DOHH2 (cell line): ENCODE measurements at regions not wholly inside any gene's neighbourhood (a gene's known extent, or its start where the extent isn't known, plus 50 kb on each side); places are given as distances from the start of the nearest gene placed in this dataset.
"Not testable (repeated sequence)": the region's sequence is repeated elsewhere in the genome, so short reads cannot be mapped to it uniquely, and the experiment has no call there.

Experiments
- H3F3A ChIP-seq: fragments of 200-600 bp; sonication (generic), shearing (Covaris generic); 2 replicates; pipeline ENCODE4 v1.6.0; 2016; ENCODE audit warnings: antibody characterized with exemption, mild to moderate bottlenecking; ENCODE audit not compliant: control insufficient read depth, insufficient read depth
- H3K27ac ChIP-seq: fragments of 200-600 bp; sonication (generic); 2 replicates; pipeline ENCODE4 v1.5.1; 2014; ENCODE audit warnings: low read depth, mild to moderate bottlenecking, low read length, moderate library complexity
- H3K27me3 ChIP-seq: fragments of 200-600 bp; sonication (generic); 2 replicates; pipeline ENCODE4 v1.6.1; 2014; ENCODE audit warnings: mild to moderate bottlenecking, low read length, mixed read lengths; ENCODE audit not compliant: control insufficient read depth
- H3K36me3 ChIP-seq: fragments of 200-600 bp; sonication (generic); 2 replicates; pipeline ENCODE4 v1.6.1; 2014; ENCODE audit warnings: mild to moderate bottlenecking, low read length, moderate library complexity, mixed read lengths; ENCODE audit not compliant: control insufficient read depth
- H3K4me1 ChIP-seq: fragments of 200-600 bp; sonication (generic); 2 replicates; pipeline ENCODE4 v1.6.1; 2014; ENCODE audit warnings: mild to moderate bottlenecking, low read length, mixed read lengths; ENCODE audit not compliant: control insufficient read depth
- H3K4me2 ChIP-seq: fragments of 200-600 bp; sonication (generic); 2 replicates; pipeline ENCODE4 v1.6.0; 2014; ENCODE audit warnings: mild to moderate bottlenecking, low read length, moderate library complexity
- H3K4me3 ChIP-seq: fragments of 200-600 bp; sonication (generic); 2 replicates; pipeline ENCODE4 v1.5.1; 2014; ENCODE audit warnings: mild to moderate bottlenecking, low read length, mixed read lengths
- H3K79me2 ChIP-seq: fragments of 200-600 bp; sonication (generic); 2 replicates; pipeline ENCODE4 v1.6.1; 2014; ENCODE audit warnings: mild to moderate bottlenecking, low read length, mixed read lengths; ENCODE audit not compliant: control insufficient read depth
- H3K9me2 ChIP-seq: fragments of 200-600 bp; sonication (generic); replicated peaks from 2 replicates; pipeline ENCODE4 v1.6.1; 2014; ENCODE audit warnings: mild to moderate bottlenecking, low read length, mixed read lengths; ENCODE audit not compliant: control insufficient read depth
- H3K9me3 ChIP-seq: fragments of 200-600 bp; sonication (generic); 2 replicates; pipeline ENCODE4 v1.6.1; 2014; ENCODE audit warnings: antibody characterized with exemption, low read length, mixed read lengths; ENCODE audit not compliant: control insufficient read depth, insufficient read depth
- H4K20me1 ChIP-seq: fragments of 200-600 bp; sonication (generic); 2 replicates; pipeline ENCODE4 v1.6.0; 2014; ENCODE audit warnings: low read depth, mild to moderate bottlenecking, antibody characterized with exemption, low read length, moderate library complexity; ENCODE audit not compliant: control insufficient read depth, insufficient read depth
- CTCF ChIP-seq: fragments of 200-600 bp; sonication (generic); IDR thresholded peaks from one replicate; pipeline ENCODE4 v1.5.1; 2014; ENCODE audit warnings: antibody characterized with exemption, mild to moderate bottlenecking, low read depth, low read length; ENCODE audit not compliant: poor library complexity, severe bottlenecking
- EZH2phosphoT487 ChIP-seq: fragments of 200-600 bp; sonication (generic); IDR thresholded peaks from 2 replicates; pipeline ENCODE4 v1.6.1; 2017; ENCODE audit warnings: borderline replicate concordance, mild to moderate bottlenecking, antibody characterized with exemption, low read length, moderate library complexity, mixed read lengths

- no peaks in the 10 kb centered on the region for H3K4me1 ChIP-seq
- H3K36me3 ChIP-seq: peaks cover 5% of the 10 kb centered on the region
- TF ChIP-seq EZH2phosphoT487: no peak
- TF ChIP-seq CTCF: no peak
- no peak overlapping the region for H3K27ac ChIP-seq
- H3K4me2 ChIP-seq: no peak overlapping the region
- no peaks in the 10 kb centered on the region; the same call in 1 of the 2 replicates for H3K79me2 ChIP-seq
- H4K20me1 ChIP-seq: no peaks in the 10 kb centered on the region
- H3F3A ChIP-seq: no peaks in the 10 kb centered on the region
- H3K27me3 ChIP-seq: no peaks in the 10 kb centered on the region
- no peaks in the 10 kb centered on the region for H3K9me3 ChIP-seq
- no peaks in the 10 kb centered on the region for H3K9me2 ChIP-seq
- H3K4me3 ChIP-seq: no peak overlapping the region
Observed at GRCh38 chr1:832136-832535, 91.6 kb upstream of the SAMD11 start.

GRCh38 chr1:833226-833625 lies 90.5 kb upstream of the SAMD11 start:
- not testable (repeated sequence) for H3K9me2 ChIP-seq, H3K9me3 ChIP-seq, H3K79me2 ChIP-seq, H4K20me1 ChIP-seq, H3K36me3 ChIP-seq, H3K27me3 ChIP-seq, H3K4me2 ChIP-seq, H3K4me3 ChIP-seq, H3K4me1 ChIP-seq, H3F3A ChIP-seq, H3K27ac ChIP-seq

- H3K27me3 ChIP-seq, H3K4me1 ChIP-seq, H4K20me1 ChIP-seq, H3K4me2 ChIP-seq, H3F3A ChIP-seq, H3K9me3 ChIP-seq, H3K9me2 ChIP-seq, H3K36me3 ChIP-seq, H3K79me2 ChIP-seq, H3K4me3 ChIP-seq, H3K27ac ChIP-seq: not testable (repeated sequence)
Observed at GRCh38 chr1:835509-835908, 88.2 kb upstream of the SAMD11 start.

- H3K4me1 ChIP-seq, H3K27ac ChIP-seq, H3K9me2 ChIP-seq, H3K79me2 ChIP-seq, H3K27me3 ChIP-seq, H3F3A ChIP-seq, H3K36me3 ChIP-seq, H4K20me1 ChIP-seq, H3K9me3 ChIP-seq, H3K4me3 ChIP-seq, H3K4me2 ChIP-seq: not testable (repeated sequence)
Observed at GRCh38 chr1:837601-838000, 86.1 kb upstream of the SAMD11 start.

- not testable (repeated sequence) for H3K4me1 ChIP-seq, H3K36me3 ChIP-seq, H3K9me3 ChIP-seq, H4K20me1 ChIP-seq, H3K4me3 ChIP-seq, H3K27me3 ChIP-seq, H3K4me2 ChIP-seq, H3K9me2 ChIP-seq, H3F3A ChIP-seq, H3K27ac ChIP-seq, H3K79me2 ChIP-seq
Observed at GRCh38 chr1:838291-838690, 85.4 kb upstream of the SAMD11 start.

- not testable (repeated sequence) for H3K9me3 ChIP-seq, H3K9me2 ChIP-seq, H4K20me1 ChIP-seq, H3K36me3 ChIP-seq, H3K27ac ChIP-seq, H3K4me2 ChIP-seq, H3K27me3 ChIP-seq, H3K4me1 ChIP-seq, H3F3A ChIP-seq, H3K4me3 ChIP-seq, H3K79me2 ChIP-seq
Observed at GRCh38 chr1:840592-840991, 83.1 kb upstream of the SAMD11 start.

GRCh38 chr1:841671-842425 lies 81.9 kb upstream of the SAMD11 start:
- not testable (repeated sequence) for H3K27ac ChIP-seq, H3K9me3 ChIP-seq, H3K4me1 ChIP-seq, H3K79me2 ChIP-seq, H3F3A ChIP-seq, H3K36me3 ChIP-seq, H3K4me3 ChIP-seq, H4K20me1 ChIP-seq, H3K4me2 ChIP-seq, H3K9me2 ChIP-seq, H3K27me3 ChIP-seq
